ENCODE measurements at regions not wholly inside any gene's neighbourhood (a gene's known extent, or its start where the extent isn't known, plus 50 kb on each side); places are given as distances from the start of the nearest gene placed in this dataset.

- ATAC-seq: no peak
Observed at GRCh38 chr14:30482276-30482675, 76.7 kb upstream of the G2E3 start.

GRCh38 chr14:30484201-30484600, 74.8 kb upstream of the G2E3 start:
- Mint-ChIP-seq H3K36me3 (no peaks in the 10 kb centered on the region), H3K27ac (no peak overlapping the region), H3K9me3 (peaks cover 0 to 5% of the 10 kb centered on the region in 2 donors)
- no peak for ATAC-seq
- DNase-seq (ENCODE audit: low spot score in 2 of 2): no peak

More at GRCh38 chr14:30482276-30482675, 76.7 kb upstream of the G2E3 start:
- DNase-seq (ENCODE audit: low spot score in 2 of 2): no peak
- Mint-ChIP-seq H3K36me3 (no peaks in the 10 kb centered on the region), H3K9me3 (peaks cover 0 to under 1% of the 10 kb centered on the region in 2 donors), H3K27ac (no peak overlapping the region)

DNA sequence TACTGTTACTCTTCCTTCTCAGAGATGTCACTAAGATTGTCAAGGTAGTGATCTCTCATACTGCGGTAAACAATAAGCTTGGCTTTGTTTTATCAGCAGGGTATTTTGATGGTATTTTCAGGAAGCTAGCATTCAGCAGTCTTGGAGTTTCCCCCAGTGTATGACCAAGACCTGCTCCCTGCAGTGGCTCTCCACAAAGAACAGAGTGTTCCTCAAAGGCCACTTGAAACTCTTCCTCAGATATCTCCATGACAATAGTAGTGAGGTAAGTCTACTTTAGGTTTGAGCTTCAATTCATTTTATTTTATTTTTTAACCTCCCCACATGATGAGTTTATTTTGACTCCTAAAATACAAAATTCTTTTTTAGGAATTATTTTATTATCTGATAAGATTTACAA, 74.0 kb upstream of the G2E3 start:
- no peaks in the 10 kb centered on the region for H3K36me3 Mint-ChIP-seq
- H3K9me3 Mint-ChIP-seq: peaks cover 0 to 5% of the 10 kb centered on the region in 2 donors
- no peak for ATAC-seq
- DNase-seq (ENCODE audit: low spot score in 2 of 2): no peak
- H3K27ac Mint-ChIP-seq: no peak overlapping the region

- ATAC-seq (no peak), DNase-seq (ENCODE audit: low spot score in 2 of 2) (no peak)
- Mint-ChIP-seq H3K9me3 (no peaks in the 10 kb centered on the region), H3K27ac (peak overlapping the region in 1 of 2 donors; percentile 2), H3K36me3 (no peaks in the 10 kb centered on the region)
Observed at GRCh38 chr14:30496852-30497251, 62.1 kb upstream of the G2E3 start.

GRCh38 chr14:30499358-30499757, 59.6 kb upstream of the G2E3 start:
- DNase-seq (ENCODE audit: low spot score in 2 of 2): no peak
- no peak overlapping the region for H3K27ac Mint-ChIP-seq
- ATAC-seq: no peak
- no peaks in the 10 kb centered on the region for H3K9me3 Mint-ChIP-seq
- no peaks in the 10 kb centered on the region for H3K36me3 Mint-ChIP-seq

- ATAC-seq (no peak), DNase-seq (ENCODE audit: low spot score in 2 of 2) (no peak)
- no peak overlapping the region for H3K27ac Mint-ChIP-seq
- H3K9me3 Mint-ChIP-seq: no peaks in the 10 kb centered on the region
- H3K36me3 Mint-ChIP-seq: no peaks in the 10 kb centered on the region
Observed at GRCh38 chr14:30500222-30500621, 58.7 kb upstream of the G2E3 start.

- no peaks in the 10 kb centered on the region for H3K9me3 Mint-ChIP-seq
- no peaks in the 10 kb centered on the region for H3K36me3 Mint-ChIP-seq
- no peak for DNase-seq (ENCODE audit: low spot score in 2 of 2)
- no peak for ATAC-seq
- H3K27ac Mint-ChIP-seq: peak overlapping the region in 1 of 2 donors; percentile 31
Observed at GRCh38 chr14:30507209-30507608, 51.7 kb upstream of the G2E3 start.
